GM10266 (cell line): ENCODE measurements at regions not wholly inside any gene's neighbourhood (a gene's known extent, or its start where the extent isn't known, plus 50 kb on each side); places are given as distances from the start of the nearest gene placed in this dataset.

Source experiments
- DNase-seq: peaks from one replicate; pipeline ENCODE4 v3.0.0; 2012; ENCODE audit errors: extremely low spot score
- CTCF ChIP-seq: IDR thresholded peaks from 2 replicates; pipeline ENCODE4 v1.5.1; 2012; ENCODE audit warnings: mild to moderate bottlenecking, low read depth; ENCODE audit not compliant: control insufficient read depth, insufficient read depth; ENCODE audit errors: missing control alignments

- no peak for TF ChIP-seq CTCF
- no peak for DNase-seq
Observed at GRCh38 chr12:61798778-61799177, 461.4 kb upstream of the USP15 start.

- no peak for DNase-seq
- TF ChIP-seq CTCF: no peak
Observed at GRCh38 chr12:61804301-61804700, 455.9 kb upstream of the USP15 start.

- no peak for DNase-seq
- no peak for TF ChIP-seq CTCF
Observed at GRCh38 chr12:61808856-61809255, 451.3 kb upstream of the USP15 start.

- no peak for TF ChIP-seq CTCF
- DNase-seq: no peak
Observed at GRCh38 chr12:61810486-61810885, 449.7 kb upstream of the USP15 start.

- no peak for TF ChIP-seq CTCF
- no peak for DNase-seq
Observed at GRCh38 chr12:61821381-61821780, 438.8 kb upstream of the USP15 start.

GRCh38 chr12:61823102-61823501, 437.1 kb upstream of the USP15 start:
- no peak for DNase-seq
- no peak for TF ChIP-seq CTCF

GRCh38 chr12:61846765-61847164, 413.4 kb upstream of the USP15 start:
- TF ChIP-seq CTCF: no peak
- DNase-seq: no peak

GRCh38 chr12:61848893-61849292, 411.3 kb upstream of the USP15 start:
- no peak for DNase-seq
- TF ChIP-seq CTCF: no peak
